ENCODE measurements at regions not wholly inside any gene's neighbourhood (a gene's known extent, or its start where the extent isn't known, plus 50 kb on each side); places are given as distances from the start of the nearest gene placed in this dataset.
"Not testable (repeated sequence)": the region's sequence is repeated elsewhere in the genome, so short reads cannot be mapped to it uniquely, and the experiment has no call there.

- no peak for DNase-seq
These were observed 165.2 kb downstream of the GNAT3 start for GRCh38 chr7:80346704-80347103.

GRCh38 chr7:80335511-80336231, 176.2 kb downstream of the GNAT3 start:
- DNase-seq: no peak

GRCh38 chr7:80334908-80335307, 177.0 kb downstream of the GNAT3 start:
- no peak for DNase-seq

- no peak for DNase-seq
These were observed 177.7 kb downstream of the GNAT3 start for GRCh38 chr7:80334196-80334595.

- DNase-seq: no peak
These were observed 178.8 kb downstream of the GNAT3 start for GRCh38 chr7:80333040-80333439.

GRCh38 chr7:80330434-80330833, 181.4 kb downstream of the GNAT3 start:
- DNase-seq: no peak

GRCh38 chr7:80324032-80324431, 187.8 kb downstream of the GNAT3 start:
- no peak for DNase-seq

- no peak for DNase-seq
These were observed 184.8 kb downstream of the GNAI1 start for GRCh38 chr7:80319461-80319860.

- no peak for DNase-seq
These were observed 183.4 kb downstream of the GNAI1 start for GRCh38 chr7:80318081-80318480.

GRCh38 chr7:80316811-80317210, 182.2 kb downstream of the GNAI1 start:
- DNase-seq: no peak

GRCh38 chr7:80313716-80314115, 179.1 kb downstream of the GNAI1 start:
- no peak for DNase-seq

- no peak for DNase-seq
These were observed 178.5 kb downstream of the GNAI1 start for GRCh38 chr7:80313067-80313626.

GRCh38 chr7:80312139-80312661, 177.6 kb downstream of the GNAI1 start:
- no peak for DNase-seq

GRCh38 chr7:80311313-80311712, 176.7 kb downstream of the GNAI1 start:
- no peak for DNase-seq

GRCh38 chr7:80309971-80310549, 175.4 kb downstream of the GNAI1 start:
- no peak for DNase-seq

GRCh38 chr7:80309377-80309776, 174.7 kb downstream of the GNAI1 start:
- no peak for DNase-seq

- DNase-seq: no peak
These were observed 172.7 kb downstream of the GNAI1 start for GRCh38 chr7:80307227-80307856.

GRCh38 chr7:80303315-80303714, 168.7 kb downstream of the GNAI1 start:
- no peak for DNase-seq

GRCh38 chr7:80302636-80303035, 168.0 kb downstream of the GNAI1 start:
- no peak for DNase-seq

GRCh38 chr7:80302078-80302477, 167.4 kb downstream of the GNAI1 start:
- DNase-seq: no peak

- DNase-seq: no peak
These were observed 163.6 kb downstream of the GNAI1 start for GRCh38 chr7:80298201-80298600.

- no peak for DNase-seq
These were observed 159.7 kb downstream of the GNAI1 start for GRCh38 chr7:80294346-80294745.

GRCh38 chr7:80292634-80293033, 158.0 kb downstream of the GNAI1 start:
- DNase-seq: not testable (repeated sequence)

Measured in AML-193 (cell line).